ENCODE measurements at regions not wholly inside any gene's neighbourhood (a gene's known extent, or its start where the extent isn't known, plus 50 kb on each side); places are given as distances from the start of the nearest gene placed in this dataset.

DNA sequence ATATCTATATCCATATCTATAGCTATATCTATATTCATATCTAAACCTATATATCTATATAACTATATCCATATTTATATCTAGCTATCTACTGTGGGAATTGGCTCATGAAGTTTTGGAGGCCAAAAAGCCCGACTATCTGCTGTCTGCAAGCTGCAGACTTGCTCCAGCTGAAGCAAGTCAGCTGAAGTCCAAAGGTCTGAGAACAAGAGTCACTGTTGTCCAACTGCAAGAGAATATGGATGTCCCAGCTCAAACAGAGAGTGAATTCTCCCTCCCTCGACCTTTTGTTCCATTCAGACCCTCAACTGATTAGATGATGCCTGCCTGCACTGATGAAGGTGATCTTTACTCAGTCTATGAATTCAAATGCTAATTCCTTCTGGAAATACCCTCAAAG lies 63.3 kb upstream of the VCX start:
- Histone ChIP-seq H3K4me3 (replicated peaks in 1 of 3; ENCODE audit: insufficient read depth in 1 of 3, low read depth in 2 of 3, low read length in 3 of 3) (no peak overlapping the region), H4K20me1 (ENCODE audit: insufficient read depth, low read length) (no peaks in the 10 kb centered on the region), H3K4me2 (ENCODE audit: low read depth, low read length) (no peak overlapping the region), H3K4me1 (ENCODE audit: insufficient read depth, low read length) (peaks cover 19% of the 10 kb centered on the region; the same call in 1 of the 2 replicates), H3K9me3 (ENCODE audit: low read length) (no peaks in the 10 kb centered on the region), H3K9ac (ENCODE audit: insufficient read depth, low read depth, low read length) (no peak overlapping the region), H2AFZ (ENCODE audit: low read length) (no peak overlapping the region), H3K27me3 (ENCODE audit: control insufficient read depth in 1 of 2, insufficient read depth in 2 of 2, low read length in 2 of 2) (no peaks in the 10 kb centered on the region), H3K27ac (ENCODE audit: extremely low read length, insufficient read depth, low read length) (no peak overlapping the region), H3K79me2 (ENCODE audit: insufficient read depth, low read length) (no peaks in the 10 kb centered on the region), H3K36me3 (replicated peaks in 1 of 2; ENCODE audit: control insufficient read depth in 1 of 2, insufficient read depth in 2 of 2, low read length in 2 of 2) (no peaks in the 10 kb centered on the region)
- in situ Hi-C loops (cut with HindIII; ENCODE audit: extremely low pct_ligation_motif_present, low pct_unique_long_range_greater_than_20kb) (no loop called here), intact Hi-C loops (cut with micrococcal nuclease; ENCODE audit: unreplicated experiment) (no loop called here)
- ChIA-PET POLR2A (no interaction called here), CTCF (ENCODE audit: low intra/inter-chr PET ratio, low total read pairs) (no interaction called here)
- peak; percentile 41; the same call in 2 of the 3 replicates for ATAC-seq
- BruUV-seq (replicated peaks): no TSS peak
- TF ChIP-seq HNF4A (CRISPR knock-in tag; IDR thresholded peaks at IDR 0.05): peak; percentile 57
- TF ChIP-seq ATRX (CRISPR knock-in tag; IDR thresholded peaks at IDR 0.05; ENCODE audit: borderline replicate concordance): no peak
- no peak for TF ChIP-seq SOX13 (IDR thresholded peaks at IDR 0.05)
- TF ChIP-seq SOX13 (CRISPR knock-in tag; conservative IDR thresholded peaks at IDR 0.05 in 1 of 2, IDR thresholded peaks at IDR 0.05 in 1 of 2): 0 out of 4 replicates have a peak, but pooled peaks of 1 of the 2 experiments have one; percentile 14
- peak; percentile 46; the same call in 1 of the 2 replicates for TF ChIP-seq HNF4G (IDR thresholded peaks at IDR 0.05; ENCODE audit: borderline replicate concordance, low read depth, low read length)
- TF ChIP-seq HNF4G (CRISPR knock-in tag; IDR thresholded peaks at IDR 0.05; ENCODE audit: borderline replicate concordance, low read depth): no peak
- TF ChIP-seq, protein P1, sequence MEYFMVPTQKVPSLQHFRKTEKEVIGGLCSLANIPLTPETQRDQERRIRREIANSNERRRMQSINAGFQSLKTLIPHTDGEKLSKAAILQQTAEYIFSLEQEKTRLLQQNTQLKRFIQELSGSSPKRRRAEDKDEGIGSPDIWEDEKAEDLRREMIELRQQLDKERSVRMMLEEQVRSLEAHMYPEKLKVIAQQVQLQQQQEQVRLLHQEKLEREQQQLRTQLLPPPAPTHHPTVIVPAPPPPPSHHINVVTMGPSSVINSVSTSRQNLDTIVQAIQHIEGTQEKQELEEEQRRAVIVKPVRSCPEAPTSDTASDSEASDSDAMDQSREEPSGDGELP (IDR thresholded peaks at IDR 0.05; ENCODE audit: borderline replicate concordance, low read depth): peak; percentile 62; the same call in 1 of the 2 replicates
- WGBS (ENCODE audit: low lambda C conversion rate): 0% methylated on average over 1 of the region's 2 CpGs
- peak; percentile 17 for DNase-seq (ENCODE audit: low spot score)
- FAIRE-seq: no peak

DNA sequence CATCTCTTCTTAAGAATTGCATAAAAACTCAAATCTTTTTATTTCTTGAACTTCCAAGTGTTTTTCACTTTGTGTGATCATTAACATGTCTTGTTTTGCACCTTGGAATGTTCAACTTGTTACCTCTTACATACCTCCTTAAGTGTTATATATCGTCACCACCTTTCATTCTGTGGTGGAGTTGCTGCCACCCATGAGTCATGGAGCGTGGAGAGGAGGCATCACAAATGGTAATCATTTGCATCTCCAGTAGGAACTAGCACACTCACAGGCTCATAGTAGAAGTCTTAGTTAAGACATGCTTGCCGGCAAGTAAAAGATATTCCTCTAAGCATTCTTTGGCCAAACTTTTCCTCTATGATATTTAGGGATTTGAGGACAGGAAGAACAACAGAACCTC lies 67.0 kb upstream of the VCX start:
- BruUV-seq (replicated peaks): no TSS peak
- no peak overlapping the region for H3K4me3 ChIP-seq (replicated peaks in 1 of 3; ENCODE audit: insufficient read depth in 1 of 3, low read depth in 2 of 3, low read length in 3 of 3)
- TF ChIP-seq ATRX (CRISPR knock-in tag; IDR thresholded peaks at IDR 0.05; ENCODE audit: borderline replicate concordance) (no peak), RARG (CRISPR knock-in tag; IDR thresholded peaks at IDR 0.05; ENCODE audit: low read depth) (no peak), NFKB2 (CRISPR knock-in tag; IDR thresholded peaks at IDR 0.05; ENCODE audit: borderline replicate concordance) (no peak), WIZ (CRISPR knock-in tag; IDR thresholded peaks at IDR 0.05) (no peak)
- TF ChIP-seq, protein P2, sequence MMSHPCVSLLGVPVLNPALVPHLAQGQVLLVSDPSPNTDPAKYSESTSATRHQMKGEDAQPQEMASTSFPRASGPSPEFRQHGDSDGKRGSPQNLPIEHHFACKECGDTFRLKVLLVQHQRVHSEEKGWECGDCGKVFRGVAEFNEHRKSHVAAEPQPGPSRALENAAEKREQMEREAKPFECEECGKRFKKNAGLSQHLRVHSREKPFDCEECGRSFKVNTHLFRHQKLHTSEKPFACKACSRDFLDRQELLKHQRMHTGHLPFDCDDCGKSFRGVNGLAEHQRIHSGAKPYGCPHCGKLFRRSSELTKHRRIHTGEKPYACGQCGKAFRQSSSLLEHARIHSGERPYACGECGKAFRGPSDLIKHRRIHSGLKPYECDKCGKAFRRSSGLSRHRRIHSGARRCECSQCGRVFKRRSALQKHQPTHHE (CRISPR knock-in tag; IDR thresholded peaks at IDR 0.05; ENCODE audit: borderline replicate concordance): no peak
- no peak for FAIRE-seq
- intact Hi-C loops (cut with micrococcal nuclease; ENCODE audit: unreplicated experiment) (no loop called here), in situ Hi-C loops (cut with HindIII; ENCODE audit: extremely low pct_ligation_motif_present, low pct_unique_long_range_greater_than_20kb) (no loop called here)
- no peak overlapping the region for H3K27ac ChIP-seq (ENCODE audit: extremely low read length, insufficient read depth, low read length)
- peaks cover 44% of the 10 kb centered on the region for H3K4me1 ChIP-seq (ENCODE audit: insufficient read depth, low read length)
- no peaks in the 10 kb centered on the region for H3K27me3 ChIP-seq (ENCODE audit: control insufficient read depth in 1 of 2, insufficient read depth in 2 of 2, low read length in 2 of 2)
- H3K4me2 ChIP-seq (ENCODE audit: low read depth, low read length): no peak overlapping the region
- H4K20me1 ChIP-seq (ENCODE audit: insufficient read depth, low read length): no peaks in the 10 kb centered on the region
- ChIA-PET POLR2A (no interaction called here), CTCF (ENCODE audit: low intra/inter-chr PET ratio, low total read pairs) (no interaction called here)
- no peak overlapping the region for H3K9ac ChIP-seq (ENCODE audit: insufficient read depth, low read depth, low read length)
- no peaks in the 10 kb centered on the region for H3K36me3 ChIP-seq (replicated peaks in 1 of 2; ENCODE audit: control insufficient read depth in 1 of 2, insufficient read depth in 2 of 2, low read length in 2 of 2)
- no peak overlapping the region for H2AFZ ChIP-seq (ENCODE audit: low read length)
- no peak for DNase-seq (ENCODE audit: low spot score)
- WGBS (ENCODE audit: low lambda C conversion rate): 100% methylated on average over 3 of the region's 3 CpGs
- ATAC-seq: no peak
- H3K9me3 ChIP-seq (ENCODE audit: low read length): no peaks in the 10 kb centered on the region
- no peaks in the 10 kb centered on the region for H3K79me2 ChIP-seq (ENCODE audit: insufficient read depth, low read length)

Data from HepG2 (cell line).